WTC11 (cell line): ENCODE measurements at regions not wholly inside any gene's neighbourhood (a gene's known extent, or its start where the extent isn't known, plus 50 kb on each side); places are given as distances from the start of the nearest gene placed in this dataset.

Experiments
- ATAC-seq: fragments of 200-7000 bp; cut with Tn5 transposase; 2 replicates; pipeline ENCODE4 v1.10.0; 2021; ENCODE audit warnings: mild to moderate bottlenecking, moderate library complexity
- CTCF ChIA-PET: fragments of 300-600 bp; sonication (Branson Sonifier 250); formaldehyde crosslinking; loops from one replicate; lab custom pipeline; 2021; ENCODE audit warnings: antibody characterized with exemption; lab: Charles Lee
- POLR2A ChIA-PET: fragments of 350-600 bp; sonication (Branson Sonifier 250); formaldehyde crosslinking; loops from one replicate; lab custom pipeline; 2021; ENCODE audit warnings: antibody characterized with exemption; lab: Charles Lee
- DNase-seq: peaks from one replicate; pipeline ENCODE4 v3.0.0; 2021; ENCODE audit warnings: low spot score
- H3K27ac Mint-ChIP-seq: 2 replicates; pipeline ENCODE4 v1.8.0; 2021; ENCODE audit warnings: mixed read lengths
- H3K27me3 Mint-ChIP-seq: 2 replicates; pipeline ENCODE4 v1.8.0; 2021; ENCODE audit warnings: low read depth, mild to moderate bottlenecking, moderate library complexity, mixed read lengths
- H3K36me3 Mint-ChIP-seq: 2 replicates; pipeline ENCODE4 v1.8.0; 2021; ENCODE audit warnings: mixed read lengths
- H3K4me1 Mint-ChIP-seq: 2 replicates; pipeline ENCODE4 v1.8.0; 2022; ENCODE audit warnings: mixed read lengths
- H3K4me3 Mint-ChIP-seq: 2 replicates; pipeline ENCODE4 v1.8.0; 2021; ENCODE audit warnings: mild to moderate bottlenecking, moderate library complexity, mixed read lengths
- H3K9me3 Mint-ChIP-seq: 2 replicates; pipeline ENCODE4 v1.8.0; 2021; ENCODE audit warnings: mixed read lengths
- CREM ChIP-seq: sonication (generic); formaldehyde crosslinking; IDR thresholded peaks from 2 replicates; pipeline ENCODE4 v1.8.1; 2022; ENCODE audit warnings: mild to moderate bottlenecking, missing genetic modification reagents, moderate library complexity
- E2F4 ChIP-seq: sonication (generic); formaldehyde crosslinking; IDR thresholded peaks from 2 replicates; pipeline ENCODE4 v1.8.1; 2022; ENCODE audit warnings: low read depth, mild to moderate bottlenecking, moderate library complexity, missing genetic modification reagents, borderline replicate concordance
- FOXJ3 ChIP-seq: sonication (generic); formaldehyde crosslinking; IDR thresholded peaks from 2 replicates; pipeline ENCODE4 v1.9.0; 2021; ENCODE audit warnings: missing genetic modification reagents, mild to moderate bottlenecking, borderline replicate concordance
- FOXK1 ChIP-seq: sonication (generic); formaldehyde crosslinking; IDR thresholded peaks from 2 replicates; pipeline ENCODE4 v1.8.0; 2022; ENCODE audit warnings: mild to moderate bottlenecking, moderate library complexity, missing genetic modification reagents
- GTF2I ChIP-seq: fragments of 250-450 bp; sonication (Bioruptor Pico); conservative IDR thresholded peaks from 2 replicates; pipeline ENCODE4 v1.4.0; 2021; ENCODE audit warnings: mild to moderate bottlenecking
- HMGA2 ChIP-seq: fragments of 250-450 bp; sonication (Bioruptor Pico); IDR thresholded peaks from 2 replicates; pipeline ENCODE4 v1.4.0; 2021; ENCODE audit warnings: mild to moderate bottlenecking, moderate library complexity
- IRF2 ChIP-seq: sonication (generic); formaldehyde crosslinking; IDR thresholded peaks from 2 replicates; pipeline ENCODE4 v1.8.0; 2022; ENCODE audit warnings: low read depth, missing genetic modification reagents, borderline replicate concordance
- JUN ChIP-seq: sonication (generic); formaldehyde crosslinking; IDR thresholded peaks from 2 replicates; pipeline ENCODE4 v1.8.0; 2023; ENCODE audit warnings: mild to moderate bottlenecking, missing genetic modification reagents
- MLX ChIP-seq: sonication (generic); formaldehyde crosslinking; IDR thresholded peaks from 2 replicates; pipeline ENCODE4 v1.8.1; 2023; ENCODE audit warnings: mild to moderate bottlenecking, missing genetic modification reagents, moderate library complexity
- NFYB ChIP-seq: sonication (generic); formaldehyde crosslinking; conservative IDR thresholded peaks from 2 replicates; pipeline ENCODE4 v1.8.0; 2022; ENCODE audit warnings: low read depth, missing genetic modification reagents
- NR3C1 ChIP-seq: sonication (generic); formaldehyde crosslinking; conservative IDR thresholded peaks from 2 replicates; pipeline ENCODE4 v1.8.1; 2023; ENCODE audit warnings: low read depth, mild to moderate bottlenecking, missing genetic modification reagents
- TEAD4 ChIP-seq: sonication (generic); formaldehyde crosslinking; IDR thresholded peaks from 2 replicates; pipeline ENCODE4 v1.8.0; 2022; ENCODE audit warnings: mild to moderate bottlenecking, missing genetic modification reagents
- USF2 ChIP-seq: sonication (generic); formaldehyde crosslinking; IDR thresholded peaks from 2 replicates; pipeline ENCODE4 v1.8.1; 2023; ENCODE audit warnings: mild to moderate bottlenecking, missing genetic modification reagents, moderate library complexity
- ZBTB21 ChIP-seq: sonication (generic); formaldehyde crosslinking; IDR thresholded peaks from 2 replicates; pipeline ENCODE4 v1.8.1; 2023; ENCODE audit warnings: mild to moderate bottlenecking, missing genetic modification reagents, borderline replicate concordance
- ZMAT4 ChIP-seq: fragments of 250-450 bp; sonication (Bioruptor Pico); IDR thresholded peaks from 2 replicates; pipeline ENCODE4 v1.9.0; 2021; ENCODE audit warnings: mild to moderate bottlenecking
- ZNF138 ChIP-seq: sonication (generic); formaldehyde crosslinking; conservative IDR thresholded peaks from 2 replicates; pipeline ENCODE4 v1.8.1; 2022; ENCODE audit warnings: mild to moderate bottlenecking, moderate library complexity, missing genetic modification reagents
- ZNF281 ChIP-seq: sonication (generic); formaldehyde crosslinking; IDR thresholded peaks from 2 replicates; pipeline ENCODE4 v1.8.0; 2023; ENCODE audit warnings: mild to moderate bottlenecking, missing genetic modification reagents
- ZNF423 ChIP-seq: fragments of 250-450 bp; sonication (Bioruptor Pico); IDR thresholded peaks from 2 replicates; pipeline ENCODE4 v2.1.2; 2022; ENCODE audit warnings: mild to moderate bottlenecking, moderate library complexity
- ZNF425 ChIP-seq: fragments of 250-450 bp; sonication (Bioruptor Pico); conservative IDR thresholded peaks from 2 replicates; pipeline ENCODE4 v1.9.0; 2021; ENCODE audit warnings: mild to moderate bottlenecking
- ZNF512 ChIP-seq: sonication (generic); formaldehyde crosslinking; IDR thresholded peaks from 2 replicates; pipeline ENCODE4 v1.8.1; 2022; ENCODE audit warnings: missing genetic modification reagents, borderline replicate concordance
- ZNF671 ChIP-seq: fragments of 250-450 bp; sonication (Bioruptor Pico); IDR thresholded peaks from 2 replicates; pipeline ENCODE4 v1.8.0; 2021; ENCODE audit warnings: mild to moderate bottlenecking

GRCh38 chr1:181396811-181397210, 86.5 kb upstream of the CACNA1E start (continued):
- TF ChIP-seq NR3C1 = no peak
- TF ChIP-seq ZNF512 (CRISPR knock-in tag) = no peak
- no peak for TF ChIP-seq IRF2 (CRISPR knock-in tag)
- TF ChIP-seq CREM (CRISPR knock-in tag) = no peak
- no peak for TF ChIP-seq ZNF671 (CRISPR knock-in tag)
- no peak for TF ChIP-seq USF2 (CRISPR knock-in tag)
- no peak for TF ChIP-seq MLX (CRISPR knock-in tag)

GRCh38 chr1:181397845-181398244, 85.5 kb upstream of the CACNA1E start:
- H3K27ac Mint-ChIP-seq = no peak overlapping the region
- H3K9me3 Mint-ChIP-seq = no peaks in the 10 kb centered on the region
- H3K36me3 Mint-ChIP-seq = no peaks in the 10 kb centered on the region
- no peak for TF ChIP-seq NFYB
- TF ChIP-seq JUN (CRISPR knock-in tag) = no peak
- TF ChIP-seq ZBTB21 (CRISPR knock-in tag) = no peak
- TF ChIP-seq HMGA2 = no peak
- no peak for TF ChIP-seq TEAD4 (CRISPR knock-in tag)
- no peak for TF ChIP-seq ZNF281 (CRISPR knock-in tag)
- TF ChIP-seq CREM (CRISPR knock-in tag) = no peak
- no peak for TF ChIP-seq FOXK1 (CRISPR knock-in tag)
- ChIA-PET POLR2A (no interaction called here), CTCF (interaction anchor here (0.8 to 3.6 kb wide), 4 partner anchors 11 to 208 kb away, joined by 3 to 16 read pairs (median 10); no protein-coding TSS in a partner anchor)
- DNase-seq = no peak
- no peaks in the 10 kb centered on the region for H3K4me1 Mint-ChIP-seq
- no peak for ATAC-seq
- H3K27me3 Mint-ChIP-seq = no peaks in the 10 kb centered on the region
- H3K4me3 Mint-ChIP-seq = no peak overlapping the region

GRCh38 chr1:181398544-181398943, 84.8 kb upstream of the CACNA1E start:
- ATAC-seq = no peak
- Mint-ChIP-seq H3K4me1 (no peaks in the 10 kb centered on the region), H3K27me3 (no peaks in the 10 kb centered on the region)
- TF ChIP-seq E2F4 (CRISPR knock-in tag) (no peak), ZNF425 (CRISPR knock-in tag) (no peak), FOXJ3 (CRISPR knock-in tag) (no peak), ZMAT4 (CRISPR knock-in tag) (no peak), ZNF138 (CRISPR knock-in tag) (no peak), GTF2I (CRISPR knock-in tag) (no peak), ZNF423 (CRISPR knock-in tag) (no peak), ZNF671 (CRISPR knock-in tag) (no peak)
- TF ChIP-seq, all 79 proteins: peak for 0
- ChIA-PET CTCF (interaction anchor here (2.8 to 3.6 kb wide), 2 partner anchors 26 to 208 kb away, joined by 14 to 16 read pairs; no protein-coding TSS in a partner anchor), POLR2A (no interaction called here)
- no peaks in the 10 kb centered on the region for H3K36me3 Mint-ChIP-seq
- no peaks in the 10 kb centered on the region for H3K9me3 Mint-ChIP-seq
- no peak overlapping the region for H3K27ac Mint-ChIP-seq
- no peak for DNase-seq
- no peak overlapping the region for H3K4me3 Mint-ChIP-seq
